ENCODE measurements at regions not wholly inside any gene's neighbourhood (a gene's known extent, or its start where the extent isn't known, plus 50 kb on each side); places are given as distances from the start of the nearest gene placed in this dataset.

GRCh38 chr6:71468038-71468437, 179.4 kb downstream of the OGFRL1 start:
- FAIRE-seq, result no peak

DNA sequence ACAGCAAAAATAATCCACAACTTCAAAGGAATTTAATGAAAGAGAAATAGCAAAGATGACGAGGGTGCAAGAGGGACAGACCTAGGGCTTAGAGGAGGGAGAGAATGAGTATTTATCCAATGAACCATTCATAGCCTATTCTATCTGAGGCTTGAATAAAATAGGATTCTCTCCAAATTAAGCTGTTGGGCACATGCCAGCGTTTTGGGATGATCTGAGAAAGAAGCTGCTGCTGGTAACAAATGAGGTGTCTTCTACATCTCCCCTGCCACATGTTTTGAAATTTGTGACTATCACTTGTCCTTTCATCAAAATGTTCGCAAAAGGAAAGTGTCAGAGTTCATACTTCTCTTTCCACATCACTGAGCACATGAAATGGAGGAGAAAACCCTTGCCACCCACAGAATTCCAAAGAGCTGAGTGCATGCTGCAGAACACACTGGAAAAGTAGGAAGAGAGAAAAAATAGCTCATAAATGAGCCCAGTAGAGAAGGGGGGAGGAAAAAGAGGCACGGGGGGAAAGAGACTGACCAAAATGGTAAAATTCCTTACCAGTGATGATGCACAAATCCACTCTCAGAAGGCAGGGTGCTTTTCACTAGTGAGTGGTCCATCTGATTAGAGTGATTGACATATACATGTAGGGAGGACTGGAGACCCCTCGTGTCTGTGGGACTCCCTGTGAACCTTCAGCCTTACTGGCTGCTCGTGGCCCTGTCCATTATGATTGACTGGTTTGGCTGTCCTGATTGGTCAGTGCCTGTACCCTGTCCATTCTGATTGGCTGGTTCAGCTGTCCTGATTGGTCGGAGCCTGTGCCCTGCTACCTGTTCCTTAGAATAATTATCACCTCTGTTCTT, 180.5 kb downstream of the OGFRL1 start:
- H3K79me2 ChIP-seq (ENCODE audit: control insufficient read depth, insufficient read depth, low read length), result no peaks in the 10 kb centered on the region
- no peaks in the 10 kb centered on the region for H3K27me3 ChIP-seq (replicated peaks in 1 of 2; ENCODE audit: control insufficient read depth in 2 of 2, insufficient read depth in 2 of 2, low read length in 1 of 2)
- no peaks in the 10 kb centered on the region for H3K4me1 ChIP-seq (ENCODE audit: control insufficient read depth, insufficient read depth, low read length)
- no peak for FAIRE-seq
- CTCF ChIA-PET, result interaction anchor here (1.0 kb wide), 1 partner anchor 21 kb away, joined by 3 read pairs; no protein-coding TSS in a partner anchor
- in situ Hi-C loops (cut with MboI) (no loop called here), intact Hi-C loops (cut with micrococcal nuclease; ENCODE audit: unreplicated experiment) (no loop called here)
- H3K4me3 ChIP-seq, result no peak overlapping the region
- TF ChIP-seq NFYB (IDR thresholded peaks at IDR 0.05; ENCODE audit: insufficient read depth, low read depth, low read length) (peak; percentile 44; the same call in 1 of the 2 replicates), NRF1 (conservative IDR thresholded peaks at IDR 0.05; ENCODE audit: low read depth, low read length) (no peak)
- ATAC-seq, result no peak
- no peak overlapping the region for H3K27ac ChIP-seq (ENCODE audit: control insufficient read depth, insufficient read depth)
- SMC1A ChIA-PET (ENCODE audit: uncharacterized antibody, unreplicated experiment), result no interaction called here
- BruUV-seq (replicated peaks), result no TSS peak
- no peak overlapping the region for H3K4me2 ChIP-seq (ENCODE audit: control insufficient read depth, insufficient read depth)
- POLR2A ChIA-PET, result no interaction called here
- H4K20me1 ChIP-seq (ENCODE audit: control insufficient read depth, insufficient read depth), result no peaks in the 10 kb centered on the region
- no peaks in the 10 kb centered on the region for H3K9me3 ChIP-seq (replicated peaks; ENCODE audit: control insufficient read depth, insufficient read depth, low read length)
- RAD21 ChIA-PET (ENCODE audit: unreplicated experiment), result no interaction called here
- H2AFZ ChIP-seq (ENCODE audit: control insufficient read depth, low read depth, low read length), result no peak overlapping the region
- no peak overlapping the region for H3K9ac ChIP-seq (ENCODE audit: control insufficient read depth, insufficient read depth, low read length)
- WGBS (ENCODE audit: insufficient coverage, insufficient replicate concordance, low lambda C conversion rate, missing lambda C conversion rate), result 13% methylated on average over 7 of the region's 7 CpGs
- no peaks in the 10 kb centered on the region for H3K36me3 ChIP-seq (ENCODE audit: control insufficient read depth in 2 of 2, insufficient read depth in 2 of 2, low read length in 1 of 2)
- DNase-seq (ENCODE audit: low read depth, low spot score), result no peak

More at GRCh38 chr6:71468038-71468437, 179.4 kb downstream of the OGFRL1 start:
- Histone ChIP-seq H3K9ac (ENCODE audit: control insufficient read depth, insufficient read depth, low read length) (no peak overlapping the region), H3K27me3 (replicated peaks in 1 of 2; ENCODE audit: control insufficient read depth in 2 of 2, insufficient read depth in 2 of 2, low read length in 1 of 2) (no peaks in the 10 kb centered on the region), H4K20me1 (ENCODE audit: control insufficient read depth, insufficient read depth) (no peaks in the 10 kb centered on the region), H3K4me1 (ENCODE audit: control insufficient read depth, insufficient read depth, low read length) (no peaks in the 10 kb centered on the region), H3K9me3 (replicated peaks; ENCODE audit: control insufficient read depth, insufficient read depth, low read length) (no peaks in the 10 kb centered on the region), H3K36me3 (ENCODE audit: control insufficient read depth in 2 of 2, insufficient read depth in 2 of 2, low read length in 1 of 2) (no peaks in the 10 kb centered on the region), H3K4me2 (ENCODE audit: control insufficient read depth, insufficient read depth) (no peak overlapping the region), H3K79me2 (ENCODE audit: control insufficient read depth, insufficient read depth, low read length) (no peaks in the 10 kb centered on the region), H3K27ac (ENCODE audit: control insufficient read depth, insufficient read depth) (no peak overlapping the region), H3K4me3 (no peak overlapping the region), H2AFZ (ENCODE audit: control insufficient read depth, low read depth, low read length) (no peak overlapping the region)
- SMC1A ChIA-PET (ENCODE audit: uncharacterized antibody, unreplicated experiment), result no interaction called here
- ATAC-seq, result no peak
- RAD21 ChIA-PET (ENCODE audit: unreplicated experiment), result no interaction called here
- DNase-seq (ENCODE audit: low read depth, low spot score), result no peak
- no TSS peak for BruUV-seq (replicated peaks)
- in situ Hi-C loops (cut with MboI), result no loop called here
- intact Hi-C loops (cut with micrococcal nuclease; ENCODE audit: unreplicated experiment), result no loop called here
- POLR2A ChIA-PET, result no interaction called here
- CTCF ChIA-PET, result interaction anchor here (1.0 kb wide), 1 partner anchor 20 kb away, joined by 3 read pairs; no protein-coding TSS in a partner anchor
- TF ChIP-seq CREB1 (IDR thresholded peaks at IDR 0.05; ENCODE audit: low read depth), result no peak
